ENCODE measurements at regions not wholly inside any gene's neighbourhood (a gene's known extent, or its start where the extent isn't known, plus 50 kb on each side); places are given as distances from the start of the nearest gene placed in this dataset.
A peak's percentile ranks its signal among the peaks of the same experiment; 100 is the strongest.

DNA sequence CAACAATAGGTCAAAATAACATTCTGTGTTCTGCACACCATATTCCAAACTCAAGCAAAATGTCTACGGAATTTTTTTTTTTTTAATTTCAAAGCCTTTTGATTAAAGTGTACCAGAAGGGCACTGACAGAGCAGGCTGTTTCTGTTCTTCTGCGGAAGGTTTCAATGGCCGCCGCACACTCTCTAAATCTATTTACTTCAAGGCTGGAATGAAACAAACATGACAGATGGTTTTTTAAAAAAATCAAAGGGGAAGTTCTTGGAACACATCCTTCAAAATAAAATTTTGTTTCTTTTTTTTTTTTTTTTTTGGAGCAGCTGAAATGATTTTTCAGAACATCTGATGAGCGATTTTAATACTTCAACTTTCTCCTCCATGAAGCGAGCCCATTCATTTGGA, 259.1 kb downstream of the TXNL1 start:
- no peak for TF ChIP-seq POLR2A (IDR thresholded peaks at IDR 0.05)
- TF ChIP-seq, protein P1, sequence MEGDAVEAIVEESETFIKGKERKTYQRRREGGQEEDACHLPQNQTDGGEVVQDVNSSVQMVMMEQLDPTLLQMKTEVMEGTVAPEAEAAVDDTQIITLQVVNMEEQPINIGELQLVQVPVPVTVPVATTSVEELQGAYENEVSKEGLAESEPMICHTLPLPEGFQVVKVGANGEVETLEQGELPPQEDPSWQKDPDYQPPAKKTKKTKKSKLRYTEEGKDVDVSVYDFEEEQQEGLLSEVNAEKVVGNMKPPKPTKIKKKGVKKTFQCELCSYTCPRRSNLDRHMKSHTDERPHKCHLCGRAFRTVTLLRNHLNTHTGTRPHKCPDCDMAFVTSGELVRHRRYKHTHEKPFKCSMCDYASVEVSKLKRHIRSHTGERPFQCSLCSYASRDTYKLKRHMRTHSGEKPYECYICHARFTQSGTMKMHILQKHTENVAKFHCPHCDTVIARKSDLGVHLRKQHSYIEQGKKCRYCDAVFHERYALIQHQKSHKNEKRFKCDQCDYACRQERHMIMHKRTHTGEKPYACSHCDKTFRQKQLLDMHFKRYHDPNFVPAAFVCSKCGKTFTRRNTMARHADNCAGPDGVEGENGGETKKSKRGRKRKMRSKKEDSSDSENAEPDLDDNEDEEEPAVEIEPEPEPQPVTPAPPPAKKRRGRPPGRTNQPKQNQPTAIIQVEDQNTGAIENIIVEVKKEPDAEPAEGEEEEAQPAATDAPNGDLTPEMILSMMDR (IDR thresholded peaks at IDR 0.05) = no peak
- H3K4me3 ChIP-seq = peak overlapping the region in 3 of 4 donors; percentile 8 to 45 (median 11)
- no peak overlapping the region for H3K27ac ChIP-seq
- H3K9me3 ChIP-seq = no peaks in the 10 kb centered on the region
- intact Hi-C loops (cut with DNase I) = no loop called here
- no peaks in the 10 kb centered on the region for H3K27me3 ChIP-seq
- 74 to 76% methylated on average over 6 of the region's 6 CpGs for WGBS, 2 donors
- no peaks in the 10 kb centered on the region for H3K36me3 ChIP-seq
- peaks cover 0 to 8% (median 3%) of the 10 kb centered on the region in 3 donors for H3K4me1 ChIP-seq
- no peak for DNase-seq

DNA sequence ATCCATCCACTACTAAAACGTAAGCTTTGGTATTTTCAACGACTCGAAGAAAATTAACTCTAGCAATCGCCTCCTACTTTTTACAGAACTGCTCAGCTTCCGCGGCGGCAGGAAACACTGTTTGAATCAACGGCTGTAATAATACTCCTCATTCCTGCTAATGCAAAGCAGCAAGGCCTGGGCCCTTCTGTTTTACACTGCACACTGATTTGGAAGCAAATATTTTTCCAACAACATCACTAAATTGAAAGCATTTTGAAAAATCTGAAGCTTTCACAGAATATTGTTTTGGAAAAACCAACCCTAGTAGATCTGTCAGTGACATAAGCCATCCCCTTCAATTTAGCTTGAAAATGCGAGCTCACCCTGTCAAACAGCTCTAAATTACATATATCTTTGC, 261.2 kb downstream of the TXNL1 start:
- H3K4me3 ChIP-seq = no peak overlapping the region
- WGBS, 2 donors = 82 to 85% methylated on average over 9 of the region's 9 CpGs
- no peaks in the 10 kb centered on the region for H3K36me3 ChIP-seq
- no peaks in the 10 kb centered on the region for H3K27me3 ChIP-seq
- peaks cover 0 to 16% (median 3%) of the 10 kb centered on the region in 3 donors for H3K4me1 ChIP-seq
- no peaks in the 10 kb centered on the region for H3K9me3 ChIP-seq
- peak overlapping the region in 1 of 4 donors; percentile 3 for H3K27ac ChIP-seq
- DNase-seq = no peak
- no peak for TF ChIP-seq POLR2A (IDR thresholded peaks at IDR 0.05)
- TF ChIP-seq, protein P1 (IDR thresholded peaks at IDR 0.05) = no peak
- intact Hi-C loops (cut with DNase I) = no loop called here

DNA sequence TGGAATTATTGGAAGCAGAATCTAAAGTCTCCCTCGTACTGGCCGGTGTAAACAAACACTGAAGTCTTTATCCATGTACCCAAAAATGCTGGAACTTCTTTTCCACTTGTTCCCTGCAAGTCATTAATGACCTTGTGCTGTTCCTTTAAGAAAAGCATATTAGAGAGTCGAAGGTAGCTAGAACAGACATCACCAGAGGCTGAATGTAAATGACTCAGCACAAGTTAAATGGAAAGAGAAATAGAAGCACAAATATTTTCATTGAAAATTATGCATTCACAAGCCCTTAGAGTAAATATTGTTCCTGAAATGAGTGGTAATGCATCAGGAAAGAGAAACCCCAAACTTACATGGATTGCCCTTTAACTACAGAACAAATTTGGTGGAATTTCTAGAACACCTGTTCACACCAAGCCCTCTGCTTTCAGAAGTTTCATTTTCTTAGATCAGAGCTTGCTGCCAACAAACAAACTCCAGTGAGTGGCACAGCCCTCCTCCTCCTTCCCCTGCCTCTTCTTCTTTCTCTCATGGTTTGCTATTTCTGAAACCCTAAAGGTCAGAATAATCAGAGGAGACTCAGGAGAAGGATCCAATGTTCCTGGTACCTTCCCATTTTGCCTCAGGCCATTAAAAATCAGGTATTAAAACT, 264.3 kb downstream of the TXNL1 start:
- TF ChIP-seq POLR2A (IDR thresholded peaks at IDR 0.05) = no peak
- TF ChIP-seq, protein P1 (IDR thresholded peaks at IDR 0.05) = no peak
- intact Hi-C loops (cut with DNase I) = no loop called here
- Histone ChIP-seq H3K9me3 (no peaks in the 10 kb centered on the region), H3K36me3 (no peaks in the 10 kb centered on the region), H3K4me1 (peaks cover 0 to 16% (median 3%) of the 10 kb centered on the region in 3 donors), H3K4me3 (no peak overlapping the region), H3K27me3 (no peaks in the 10 kb centered on the region), H3K27ac (peak overlapping the region in 1 of 4 donors; percentile 17)
- DNase-seq = no peak
- 55 to 59% methylated on average over 3 of the region's 3 CpGs for WGBS, 2 donors

DNA sequence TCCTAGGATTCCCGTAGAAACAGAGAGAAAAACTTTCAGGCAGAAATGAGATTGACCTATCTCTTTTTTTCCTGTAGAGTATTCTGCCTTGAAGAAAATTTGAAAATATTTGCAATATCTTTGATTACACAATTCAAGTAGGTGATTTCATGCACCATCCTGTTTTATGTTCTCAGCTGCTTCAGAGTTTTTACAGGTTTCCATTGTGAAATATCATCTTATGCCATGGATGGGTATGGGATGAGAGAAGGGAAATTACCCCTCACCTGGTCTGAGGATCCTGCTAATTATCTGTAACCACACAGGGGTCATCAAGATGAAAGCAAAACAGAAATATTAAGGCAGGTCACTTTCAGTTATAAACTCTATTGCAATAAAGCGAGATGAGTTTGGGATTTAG, 264.8 kb downstream of the TXNL1 start:
- no peak for TF ChIP-seq POLR2A (IDR thresholded peaks at IDR 0.05)
- TF ChIP-seq, protein P1 (IDR thresholded peaks at IDR 0.05) = no peak
- H3K36me3 ChIP-seq = no peaks in the 10 kb centered on the region
- 87 to 89% methylated on average over 2 of the region's 2 CpGs for WGBS, 2 donors

DNA sequence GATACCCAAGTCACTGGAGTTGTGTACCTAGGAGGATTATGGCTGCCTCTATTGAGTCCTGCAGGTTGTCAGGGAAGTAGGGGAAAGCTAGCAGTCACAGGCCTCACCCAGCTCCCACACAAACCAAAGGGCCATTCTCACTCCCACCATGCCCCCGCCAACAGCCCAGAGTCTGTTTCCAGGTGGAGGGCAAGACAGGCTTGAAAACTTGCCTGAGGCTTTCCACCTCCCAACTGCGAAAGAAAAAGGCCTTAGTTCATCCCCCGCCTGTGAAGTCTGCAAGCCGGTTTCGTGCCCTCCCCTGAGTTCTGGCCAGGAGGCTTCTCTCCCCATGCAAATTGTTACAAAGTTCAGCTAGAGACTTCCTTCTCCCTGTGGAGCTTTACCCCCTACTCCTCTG, 270.3 kb downstream of the TXNL1 start:
- Histone ChIP-seq H3K9me3 (no peaks in the 10 kb centered on the region), H3K27ac (no peak overlapping the region), H3K4me3 (no peak overlapping the region), H3K4me1 (no peaks in the 10 kb centered on the region), H3K36me3 (no peaks in the 10 kb centered on the region), H3K27me3 (no peaks in the 10 kb centered on the region)
- intact Hi-C loops (cut with DNase I) = no loop called here
- no peak for DNase-seq
- TF ChIP-seq, protein P1 (IDR thresholded peaks at IDR 0.05) = no peak
- TF ChIP-seq POLR2A (IDR thresholded peaks at IDR 0.05) = no peak
- 78 to 94% methylated on average over 3 to 4 of the region's 5 CpGs for WGBS, 2 donors

More for the DNA sequence above, 264.8 kb downstream of the TXNL1 start:
- no peaks in the 10 kb centered on the region for H3K9me3 ChIP-seq
- DNase-seq = no peak
- no peak overlapping the region for H3K4me3 ChIP-seq
- intact Hi-C loops (cut with DNase I) = no loop called here
- H3K4me1 ChIP-seq = peaks cover 0 to 12% (median under 1%) of the 10 kb centered on the region in 3 donors
- H3K27ac ChIP-seq = no peak overlapping the region
- no peaks in the 10 kb centered on the region for H3K27me3 ChIP-seq
